RWPE2 (cell line): ENCODE measurements at regions not wholly inside any gene's neighbourhood (a gene's known extent, or its start where the extent isn't known, plus 50 kb on each side); places are given as distances from the start of the nearest gene placed in this dataset.

Experiments
- ATAC-seq: fragments of 200-7000 bp; cut with Tn5 transposase; 3 replicates; pipeline ENCODE4 v1.9.1; 2021; ENCODE audit warnings: low read depth
- DNase-seq: peaks from one replicate; pipeline ENCODE4 v3.0.0-alpha.2; 2020; ENCODE audit warnings: low spot score
- H3K27ac ChIP-seq: fragments of 450-650 bp; 2 replicates; pipeline ENCODE4 v1.5.1; 2017; ENCODE audit warnings: mild to moderate bottlenecking; ENCODE audit not compliant: poor library complexity, severe bottlenecking
- H3K27me3 ChIP-seq: fragments of 250-450 bp; sonication (Bioruptor Pico); 2 replicates; pipeline ENCODE4 v1.5.1; 2021; ENCODE audit warnings: mild to moderate bottlenecking, moderate library complexity; ENCODE audit not compliant: insufficient read depth, poor library complexity, severe bottlenecking
- H3K36me3 ChIP-seq: fragments of 250-450 bp; sonication (Bioruptor Pico); 2 replicates; pipeline ENCODE4 v1.5.1; 2020; ENCODE audit warnings: low read depth, mild to moderate bottlenecking, moderate library complexity
- H3K4me1 ChIP-seq: fragments of 250-450 bp; sonication (Bioruptor Pico); 2 replicates; pipeline ENCODE4 v1.5.1; 2021; ENCODE audit warnings: mild to moderate bottlenecking, moderate library complexity; ENCODE audit not compliant: insufficient read depth, poor library complexity, severe bottlenecking
- H3K4me3 ChIP-seq: fragments of 250-450 bp; sonication (Bioruptor Pico); 2 replicates; pipeline ENCODE4 v1.5.1; 2021; ENCODE audit warnings: mild to moderate bottlenecking, moderate library complexity; ENCODE audit not compliant: severe bottlenecking
- H3K9me3 ChIP-seq: fragments of 250-450 bp; sonication (Bioruptor Pico); 2 replicates; pipeline ENCODE4 v1.5.1; 2021; ENCODE audit warnings: mild to moderate bottlenecking, moderate library complexity; ENCODE audit not compliant: severe bottlenecking
- CTCF ChIP-seq: fragments of 450-650 bp; IDR thresholded peaks from one replicate; pipeline ENCODE4 v1.5.1; 2017; ENCODE audit warnings: mild to moderate bottlenecking, moderate library complexity; ENCODE audit not compliant: poor library complexity, severe bottlenecking

GRCh38 chr2:181143790-181144300 lies 163.4 kb downstream of the UBE2E3 start:
- ATAC-seq, result no peak

GRCh38 chr2:181145645-181146044 lies 165.2 kb downstream of the UBE2E3 start:
- no peak overlapping the region for H3K4me3 ChIP-seq
- no peak for DNase-seq
- H3K36me3 ChIP-seq, result no peaks in the 10 kb centered on the region
- H3K4me1 ChIP-seq, result no peaks in the 10 kb centered on the region
- H3K27ac ChIP-seq, result no peak overlapping the region
- no peak for ATAC-seq
- TF ChIP-seq CTCF, result no peak
- no peaks in the 10 kb centered on the region for H3K9me3 ChIP-seq
- no peaks in the 10 kb centered on the region for H3K27me3 ChIP-seq

More at GRCh38 chr2:181143790-181144300, 163.4 kb downstream of the UBE2E3 start:
- Histone ChIP-seq H3K4me1 (no peaks in the 10 kb centered on the region), H3K36me3 (no peaks in the 10 kb centered on the region), H3K27ac (no peak overlapping the region), H3K4me3 (no peak overlapping the region), H3K27me3 (no peaks in the 10 kb centered on the region), H3K9me3 (no peaks in the 10 kb centered on the region)
- no peak for TF ChIP-seq CTCF
- no peak for DNase-seq

- Histone ChIP-seq H3K4me3 (no peak overlapping the region), H3K27me3 (no peaks in the 10 kb centered on the region), H3K4me1 (no peaks in the 10 kb centered on the region), H3K36me3 (no peaks in the 10 kb centered on the region), H3K27ac (no peak overlapping the region), H3K9me3 (no peaks in the 10 kb centered on the region)
- TF ChIP-seq CTCF, result no peak
- no peak for DNase-seq
- ATAC-seq, result no peak
Measured at GRCh38 chr2:181146171-181146570, 165.8 kb downstream of the UBE2E3 start.

- H3K27me3 ChIP-seq, result no peaks in the 10 kb centered on the region
- no peaks in the 10 kb centered on the region for H3K36me3 ChIP-seq
- no peaks in the 10 kb centered on the region for H3K4me1 ChIP-seq
- no peak for TF ChIP-seq CTCF
- H3K4me3 ChIP-seq, result no peak overlapping the region
- ATAC-seq, result no peak
- H3K9me3 ChIP-seq, result no peaks in the 10 kb centered on the region
- no peak for DNase-seq
- no peak overlapping the region for H3K27ac ChIP-seq
Measured at GRCh38 chr2:181149056-181149455, 168.7 kb downstream of the UBE2E3 start.

GRCh38 chr2:181152226-181152625 lies 171.8 kb downstream of the UBE2E3 start:
- no peak for TF ChIP-seq CTCF
- H3K27me3 ChIP-seq, result no peaks in the 10 kb centered on the region
- H3K9me3 ChIP-seq, result no peaks in the 10 kb centered on the region
- H3K4me1 ChIP-seq, result no peaks in the 10 kb centered on the region
- no peaks in the 10 kb centered on the region for H3K36me3 ChIP-seq
- no peak for ATAC-seq
- H3K27ac ChIP-seq, result no peak overlapping the region
- no peak overlapping the region for H3K4me3 ChIP-seq
- no peak for DNase-seq
